ENCODE measurements at regions not wholly inside any gene's neighbourhood (a gene's known extent, or its start where the extent isn't known, plus 50 kb on each side); places are given as distances from the start of the nearest gene placed in this dataset.
"Not testable (repeated sequence)": the region's sequence is repeated elsewhere in the genome, so short reads cannot be mapped to it uniquely, and the experiment has no call there.

DNA sequence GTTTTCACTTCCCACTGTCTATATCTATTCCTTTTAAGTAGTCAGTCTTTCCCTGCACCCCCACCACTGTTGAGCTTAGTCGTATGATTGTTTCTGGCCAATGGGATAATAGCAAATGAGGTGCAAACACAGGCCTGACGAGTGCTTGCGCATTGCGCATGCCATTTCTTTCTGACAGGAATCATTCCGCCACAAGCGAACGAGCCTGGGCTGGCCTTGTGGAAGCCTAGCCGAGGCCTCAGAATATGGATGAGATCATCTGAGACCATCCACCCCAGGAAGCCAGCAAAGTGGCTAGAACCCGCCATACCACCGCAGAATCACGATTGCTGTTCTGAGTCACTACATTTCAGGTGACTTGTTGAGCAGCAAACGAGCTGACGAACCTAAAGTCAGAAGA lies 52.2 kb upstream of the PRL start:
- no peak for DNase-seq (ENCODE audit: low spot score)

GRCh38 chr6:22349528-22349927 lies 52.7 kb upstream of the PRL start:
- no peak for DNase-seq (ENCODE audit: low spot score)

DNA sequence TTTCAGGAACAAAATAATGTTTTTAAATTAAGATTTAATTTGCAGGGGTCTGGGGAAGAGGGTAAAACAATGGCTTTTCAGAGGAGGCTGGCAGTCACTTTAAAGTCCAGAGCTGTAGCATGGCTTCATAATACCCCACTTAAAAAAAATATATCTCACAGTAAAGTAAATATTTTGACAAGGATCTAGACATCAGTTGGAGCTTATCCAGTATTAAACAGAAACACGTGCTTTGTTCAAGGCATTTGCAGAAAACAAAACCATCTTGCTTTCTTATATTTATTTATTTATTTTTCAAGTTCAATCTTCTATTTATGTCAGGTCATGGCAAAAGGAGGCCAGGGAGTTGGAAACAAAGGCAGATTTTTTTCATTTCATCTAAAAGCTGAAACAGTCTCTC lies 53.3 kb upstream of the PRL start:
- DNase-seq (ENCODE audit: low spot score), result no peak

DNA sequence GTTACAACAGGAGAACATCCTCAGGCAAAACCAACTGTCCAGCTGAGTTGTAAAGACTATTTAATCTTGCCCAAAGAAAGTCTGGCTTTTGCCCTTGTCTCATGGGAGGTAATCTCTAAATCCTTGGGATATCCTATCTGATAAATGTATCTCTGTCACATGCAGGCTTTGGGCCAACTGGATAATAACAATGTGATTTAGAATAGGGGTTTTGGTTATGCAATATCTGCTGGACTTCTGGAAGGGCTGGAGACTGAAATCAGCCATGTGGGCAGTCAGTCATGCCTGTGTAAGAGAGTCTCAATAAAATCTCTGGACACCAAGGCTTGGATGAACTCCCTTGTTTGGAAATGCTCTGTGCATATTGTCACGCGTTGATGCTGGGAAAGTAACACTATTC lies 56.3 kb upstream of the PRL start:
- DNase-seq (ENCODE audit: low spot score), result no peak

- DNase-seq (ENCODE audit: low spot score), result no peak
Measured at GRCh38 chr6:22356362-22356940, 59.6 kb upstream of the PRL start.

DNA sequence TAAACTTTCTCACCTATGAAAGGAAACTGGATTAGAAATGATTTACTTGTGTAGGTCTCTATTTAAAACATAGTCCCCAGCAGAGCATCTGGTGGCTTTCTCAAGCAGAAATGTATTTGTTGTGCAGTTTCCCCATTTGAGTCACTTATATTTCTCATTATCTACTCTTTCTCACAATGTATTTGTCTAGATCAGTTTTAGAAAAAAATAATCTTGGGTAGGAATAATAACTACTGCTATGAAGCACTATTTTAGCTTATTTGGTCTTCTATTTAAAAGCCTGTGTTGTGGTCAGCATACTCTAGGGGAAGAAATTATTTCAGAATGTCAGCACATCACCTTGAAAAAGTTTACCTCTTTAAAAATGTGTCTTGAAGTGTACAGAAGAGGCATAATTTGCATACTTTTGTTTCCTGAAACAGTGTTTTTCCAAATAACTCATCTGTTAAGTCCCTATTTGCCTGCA lies 60.9 kb upstream of the PRL start:
- DNase-seq (ENCODE audit: low spot score), result no peak

DNA sequence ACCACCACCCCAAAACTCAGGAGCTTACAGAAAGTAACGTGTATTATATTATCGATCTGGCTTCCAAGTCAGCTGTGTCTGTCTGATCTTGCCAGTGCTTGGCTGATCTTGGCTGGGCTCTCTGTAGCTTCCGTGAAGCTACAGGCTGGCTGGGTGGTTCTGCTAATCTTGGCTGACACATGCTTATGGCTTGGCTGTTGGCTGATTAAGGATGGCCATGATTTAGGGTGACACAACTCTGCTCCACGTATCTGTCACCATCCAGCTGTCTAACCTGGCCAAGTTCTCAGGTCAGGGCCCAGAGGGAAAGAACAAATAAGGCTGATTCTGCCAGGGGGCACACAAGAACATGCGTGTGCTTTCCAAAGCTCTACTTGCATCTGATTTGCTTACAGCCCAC lies 64.7 kb upstream of the PRL start:
- no peak for DNase-seq (ENCODE audit: low spot score)

- no peak for DNase-seq (ENCODE audit: low spot score)
Measured at GRCh38 chr6:22362361-22362760, 65.5 kb upstream of the PRL start.

DNA sequence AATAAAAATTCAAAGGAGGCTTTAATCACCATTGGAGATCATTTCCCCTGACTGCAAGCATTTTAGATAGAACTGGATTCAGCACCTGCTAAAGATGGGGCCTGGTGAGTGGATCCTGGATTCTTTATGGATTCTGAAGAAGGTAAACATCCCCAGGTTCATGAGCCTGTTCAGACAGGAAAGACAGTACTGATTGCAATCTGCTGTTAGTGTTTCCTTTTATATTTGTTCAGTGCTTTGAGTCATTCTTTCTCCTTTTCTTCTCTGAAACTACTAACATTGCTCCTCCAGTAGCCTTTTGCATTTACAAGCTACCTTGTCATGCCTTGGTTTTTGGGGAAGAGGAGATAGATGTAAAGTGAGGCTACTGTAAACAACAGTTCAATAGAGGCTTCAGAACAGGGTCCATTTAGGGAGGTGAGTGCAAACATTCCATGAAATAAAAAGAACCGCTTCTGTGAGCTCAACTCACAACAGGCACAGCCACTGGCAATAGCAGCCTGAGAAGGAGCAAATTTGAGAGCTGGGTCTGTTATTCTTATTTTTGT lies 66.4 kb upstream of the PRL start:
- DNase-seq (ENCODE audit: low spot score), result no peak

DNA sequence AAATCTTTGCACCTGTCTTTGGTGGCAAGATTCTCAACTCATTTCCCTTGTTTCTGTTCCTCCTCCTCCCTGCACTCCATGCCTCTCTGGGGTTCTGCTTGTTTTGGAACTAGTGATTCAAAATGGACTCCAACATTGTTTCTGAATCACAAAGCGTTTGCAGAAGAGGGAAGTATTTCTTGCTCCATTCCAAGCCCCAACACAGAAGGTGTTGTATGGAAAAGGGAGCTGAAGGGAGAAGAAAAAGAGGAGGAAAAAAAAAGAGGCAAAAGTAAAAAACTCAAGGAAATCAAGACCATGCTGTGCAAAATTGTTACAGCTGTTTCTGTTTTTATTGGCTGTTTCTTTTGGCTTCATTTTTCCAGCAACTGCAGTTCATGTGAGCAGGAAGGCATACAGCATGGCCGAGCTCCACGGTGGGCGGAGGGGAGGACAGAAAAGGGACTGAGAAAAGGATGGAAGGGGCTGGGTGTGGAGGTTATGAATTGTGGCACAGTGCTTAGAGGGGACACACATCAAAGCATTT lies 66.9 kb upstream of the PRL start:
- DNase-seq (ENCODE audit: low spot score), result no peak

DNA sequence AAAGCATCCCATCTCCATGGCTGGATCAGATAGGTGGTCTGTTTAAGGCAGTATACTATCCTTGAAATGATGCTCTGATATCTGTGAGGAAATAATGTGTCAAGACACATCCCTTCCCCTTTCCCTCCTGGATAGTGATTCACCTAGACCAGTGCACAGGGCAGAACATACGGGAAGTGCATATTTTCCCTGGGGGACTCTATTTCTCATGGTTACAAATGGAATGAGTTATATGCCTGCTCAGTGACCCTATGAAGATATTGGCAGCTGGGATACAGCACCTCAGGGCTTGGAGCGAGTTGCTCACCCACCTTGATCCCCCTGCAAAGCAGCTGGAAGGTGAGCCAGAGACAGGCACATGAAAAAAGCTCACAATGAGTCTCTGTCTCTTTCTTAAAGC lies 67.5 kb upstream of the PRL start:
- DNase-seq (ENCODE audit: low spot score), result no peak

DNA sequence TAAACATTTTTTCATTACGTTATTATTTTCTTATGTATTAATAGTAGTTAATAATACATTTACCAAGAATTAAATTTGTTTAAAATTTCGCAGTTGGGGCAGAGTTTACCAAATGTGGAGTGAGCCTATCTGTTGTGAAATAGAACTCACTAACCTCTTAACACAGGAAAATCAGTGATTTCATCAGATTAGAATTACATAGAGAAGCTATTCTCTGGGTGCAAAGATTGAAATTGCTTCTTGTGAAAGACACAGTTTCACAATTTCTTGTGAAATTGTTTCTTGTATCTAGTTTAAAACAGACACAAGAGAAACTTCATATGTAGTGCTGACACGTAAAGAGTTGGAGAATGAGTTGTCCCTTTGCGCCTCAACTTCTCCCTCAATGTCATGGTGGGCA lies 69.4 kb upstream of the PRL start:
- no peak for DNase-seq (ENCODE audit: low spot score)

GRCh38 chr6:22367346-22367745 lies 70.5 kb upstream of the PRL start:
- DNase-seq (ENCODE audit: low spot score), result no peak

GRCh38 chr6:22368794-22369193 lies 72.0 kb upstream of the PRL start:
- no peak for DNase-seq (ENCODE audit: low spot score)

DNA sequence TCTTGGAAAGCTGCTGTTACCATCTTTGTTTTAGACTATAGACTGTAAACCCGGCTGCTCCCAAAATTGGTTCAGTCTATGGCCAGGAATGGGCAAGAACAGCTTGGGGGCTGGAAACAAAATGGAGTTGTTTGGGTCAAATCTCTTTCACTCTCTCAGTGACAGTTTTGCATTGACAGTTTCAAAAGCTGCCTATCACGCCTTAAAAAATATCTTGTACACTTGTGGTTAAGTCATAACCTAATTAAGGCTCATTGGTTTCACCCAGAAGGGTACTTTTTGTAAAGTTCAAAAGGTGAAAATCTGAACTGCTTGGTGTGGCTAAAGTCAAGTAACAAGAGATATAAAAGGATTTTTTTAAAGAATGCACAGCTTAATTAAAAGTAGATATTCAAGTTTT lies 76.1 kb upstream of the PRL start:
- DNase-seq (ENCODE audit: low spot score), result no peak

- not testable (repeated sequence) for DNase-seq (ENCODE audit: low spot score)
Measured at GRCh38 chr6:22374950-22375349, 78.1 kb upstream of the PRL start.

DNA sequence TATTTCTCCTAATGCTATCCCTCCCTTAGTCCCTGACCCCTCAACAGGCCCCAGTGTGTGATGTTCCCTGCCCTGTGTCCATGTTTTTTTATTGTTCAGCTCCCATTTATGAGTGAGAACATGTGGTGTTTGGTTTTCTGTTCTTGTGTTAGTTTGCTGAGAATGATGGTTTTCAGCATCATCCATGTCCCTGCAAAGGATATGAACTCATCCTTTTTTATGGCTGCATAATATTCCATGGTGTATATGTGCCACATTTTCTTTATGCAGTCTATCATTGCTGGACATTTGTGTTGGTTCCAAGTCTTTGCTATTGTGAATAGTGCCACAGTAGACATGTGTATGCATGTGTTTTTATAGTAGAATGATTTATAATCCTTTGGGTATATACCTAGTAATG lies 79.5 kb upstream of the PRL start:
- DNase-seq (ENCODE audit: low spot score), result not testable (repeated sequence)

- not testable (repeated sequence) for DNase-seq (ENCODE audit: low spot score)
Measured at GRCh38 chr6:22378536-22378935, 81.7 kb upstream of the PRL start.

DNA sequence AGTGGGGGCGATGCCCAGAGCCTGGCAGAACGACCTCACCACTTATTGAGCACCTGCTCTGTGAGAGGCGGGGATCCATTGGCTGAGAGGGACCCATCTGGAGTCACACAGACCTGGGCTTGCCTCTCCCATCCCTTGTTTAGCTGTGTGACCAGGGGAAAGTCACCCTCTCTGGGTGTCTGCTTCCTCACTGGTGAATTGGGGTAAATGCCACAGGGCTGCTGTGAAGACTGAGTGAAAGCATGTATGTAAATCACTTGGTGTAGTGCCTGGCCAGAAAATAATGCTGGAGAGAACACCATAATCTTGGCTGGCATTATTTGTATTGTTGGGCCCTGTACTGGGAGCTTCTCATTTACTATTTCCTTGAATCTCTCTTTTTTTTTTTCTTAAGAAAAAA lies 83.4 kb upstream of the PRL start:
- DNase-seq (ENCODE audit: low spot score), result no peak

DNA sequence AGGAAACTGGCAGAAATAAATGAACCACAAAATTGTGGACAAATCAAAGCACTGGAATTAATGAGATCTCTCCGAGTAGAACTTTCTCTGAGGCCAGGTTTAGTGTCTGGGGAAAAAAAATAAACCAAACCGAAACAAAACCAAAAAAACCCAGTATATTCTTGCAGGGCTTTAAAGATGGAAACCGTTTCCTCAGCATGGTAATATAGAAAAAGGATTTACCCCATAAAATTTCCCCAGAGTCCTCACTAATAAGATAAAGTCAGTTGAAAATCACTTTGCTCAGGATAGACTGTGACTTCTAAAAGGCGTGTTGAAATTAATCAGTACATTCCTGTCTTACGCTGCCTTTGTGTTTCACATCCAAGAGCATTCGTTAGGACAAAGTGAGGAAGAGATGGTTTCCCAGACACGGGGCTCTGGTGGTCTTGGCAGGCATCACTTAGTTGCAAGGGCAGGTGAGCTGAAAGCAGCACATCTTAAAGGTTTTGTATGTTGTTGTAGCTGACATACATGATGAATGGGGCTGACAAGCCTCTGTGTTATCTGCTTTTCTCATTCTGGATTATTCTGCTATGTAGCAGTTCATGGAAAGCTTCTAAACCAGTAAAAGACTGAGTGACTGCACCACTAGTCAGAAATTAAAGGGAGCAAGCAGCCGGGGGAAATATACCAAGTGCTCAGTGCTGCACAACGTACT lies 85.2 kb upstream of the PRL start:
- no peak for DNase-seq (ENCODE audit: low spot score)

GRCh38 chr6:22383016-22383415 lies 86.2 kb upstream of the PRL start:
- DNase-seq (ENCODE audit: low spot score), result no peak

DNA sequence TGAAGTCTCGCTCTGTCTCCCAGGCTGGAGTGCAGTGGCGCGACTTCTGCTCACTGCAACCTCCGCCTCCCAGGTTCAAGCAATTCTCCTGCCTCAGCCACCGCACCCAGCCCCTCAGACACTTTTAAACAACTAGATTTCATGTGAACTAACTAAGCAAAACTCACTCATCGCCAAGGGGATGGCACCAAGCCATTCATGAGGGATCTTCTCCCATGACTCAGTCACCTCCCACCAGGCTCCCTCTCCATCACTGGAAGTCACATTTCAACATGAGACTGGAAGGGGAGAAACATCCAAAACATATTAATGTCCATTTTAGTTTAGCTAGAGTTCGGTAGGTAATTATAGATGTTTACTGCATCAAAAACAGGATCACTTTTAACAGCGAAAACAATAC lies 95.9 kb upstream of the PRL start:
- no peak for DNase-seq (ENCODE audit: low spot score)

DNA sequence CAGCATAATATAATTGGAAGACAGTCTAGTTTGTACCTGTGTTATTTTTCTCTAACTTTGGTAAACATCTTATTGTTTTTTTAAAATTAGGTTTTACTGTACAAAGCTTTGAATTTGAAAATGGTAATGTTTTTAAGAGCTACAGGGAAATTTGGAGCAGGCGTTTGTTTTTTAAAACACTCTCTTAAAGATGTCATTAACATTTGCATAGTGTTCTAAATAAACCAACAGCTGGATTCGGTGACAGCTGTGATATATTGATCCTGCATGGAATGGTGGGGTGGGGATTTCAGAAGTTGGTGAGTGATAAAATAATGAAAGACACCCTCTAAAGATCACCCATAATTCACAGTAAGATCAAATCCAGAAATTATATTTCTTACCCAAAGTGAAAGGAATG lies 97.9 kb upstream of the PRL start:
- no peak for DNase-seq (ENCODE audit: low spot score)

GRCh38 chr6:22399693-22400092 lies 102.9 kb upstream of the PRL start:
- peak; percentile 21 for DNase-seq (ENCODE audit: low spot score)
